HG03442 (cell line): ENCODE measurements at regions not wholly inside any gene's neighbourhood (a gene's known extent, or its start where the extent isn't known, plus 50 kb on each side); places are given as distances from the start of the nearest gene placed in this dataset.
"Not testable (repeated sequence)": the region's sequence is repeated elsewhere in the genome, so short reads cannot be mapped to it uniquely, and the experiment has no call there.

ENCODE experiments used
- ATAC-seq: cut with Tn5 transposase; IDR thresholded peaks from one replicate; pipeline ENCODE4 v1.9.1; 2021; ENCODE audit warnings: mild to moderate bottlenecking, moderate library complexity; ENCODE audit not compliant: unreplicated experiment

- ATAC-seq = no peak
Measured at GRCh38 chr1:4462831-4463484, 191.5 kb upstream of the AJAP1 start.

DNA sequence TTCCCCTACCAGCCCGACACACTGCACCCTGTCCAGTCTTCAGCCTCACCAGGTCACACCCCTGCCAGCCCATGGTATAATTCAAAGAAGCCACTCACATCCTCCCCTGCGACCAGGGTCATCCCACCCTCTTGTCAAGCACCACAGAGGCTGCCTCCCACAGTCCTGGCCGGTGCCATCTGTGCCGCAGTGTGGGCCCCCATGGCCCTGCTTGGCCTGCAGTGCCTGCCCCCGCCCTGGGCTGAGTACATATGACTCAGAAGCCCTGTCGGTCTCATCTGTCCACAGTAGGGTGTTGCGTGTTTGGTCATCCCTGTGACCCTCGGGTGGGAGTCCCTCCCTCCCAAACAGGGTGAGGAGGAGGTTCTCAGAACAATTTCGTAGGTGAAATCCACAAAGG is 190.8 kb upstream of the AJAP1 start:
- ATAC-seq = no peak

- ATAC-seq = no peak
Measured at GRCh38 chr1:4464478-4464877, 189.9 kb upstream of the AJAP1 start.

GRCh38 chr1:4467241-4467640 is 187.2 kb upstream of the AJAP1 start:
- ATAC-seq = no peak

GRCh38 chr1:4468386-4468785 is 186.0 kb upstream of the AJAP1 start:
- no peak for ATAC-seq

GRCh38 chr1:4468804-4469514 is 185.4 kb upstream of the AJAP1 start:
- ATAC-seq = no peak

GRCh38 chr1:4476394-4476793 is 178.0 kb upstream of the AJAP1 start:
- no peak for ATAC-seq

DNA sequence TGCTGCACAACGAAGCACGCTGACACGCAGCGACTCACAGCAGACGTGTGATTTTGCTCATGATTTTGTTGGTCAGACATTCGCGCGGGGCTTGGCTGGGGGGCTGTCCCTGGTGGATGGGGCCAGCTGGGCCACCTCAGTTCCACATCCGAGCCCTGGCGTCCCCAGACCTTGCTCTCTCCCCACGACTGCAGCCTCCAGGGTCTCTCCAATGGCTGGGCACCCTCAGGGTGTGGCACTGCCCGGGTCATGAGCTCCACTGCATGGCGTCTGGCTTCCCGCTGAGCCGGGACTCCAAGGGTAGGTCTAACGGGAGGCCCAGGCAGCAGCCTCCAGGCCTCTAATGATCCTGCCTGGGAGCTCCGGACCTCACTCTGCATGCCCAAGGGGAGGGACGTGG is 173.0 kb upstream of the AJAP1 start:
- ATAC-seq = no peak

DNA sequence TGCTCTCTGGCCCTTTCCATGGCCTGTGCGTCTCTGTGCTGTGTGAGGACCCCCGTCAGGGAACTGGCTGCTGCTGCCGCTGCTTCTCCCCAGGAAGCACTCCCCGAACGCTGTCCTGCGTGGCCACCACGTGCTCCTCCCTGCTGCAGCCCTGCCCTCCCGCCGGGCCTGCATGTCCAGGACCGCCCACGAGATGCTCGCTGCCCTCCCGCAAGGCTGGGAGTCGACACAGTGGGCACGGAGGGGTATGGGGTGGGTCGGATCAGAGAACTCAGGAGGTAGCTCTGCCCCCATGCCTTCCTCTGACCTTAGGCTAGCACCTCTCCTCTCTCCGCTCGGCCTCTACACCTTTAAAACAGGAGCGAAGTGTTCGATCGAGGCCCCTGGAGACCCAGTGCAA is 171.9 kb upstream of the AJAP1 start:
- no peak for ATAC-seq

- no peak for ATAC-seq
Measured at GRCh38 chr1:4483021-4483625, 171.3 kb upstream of the AJAP1 start.

DNA sequence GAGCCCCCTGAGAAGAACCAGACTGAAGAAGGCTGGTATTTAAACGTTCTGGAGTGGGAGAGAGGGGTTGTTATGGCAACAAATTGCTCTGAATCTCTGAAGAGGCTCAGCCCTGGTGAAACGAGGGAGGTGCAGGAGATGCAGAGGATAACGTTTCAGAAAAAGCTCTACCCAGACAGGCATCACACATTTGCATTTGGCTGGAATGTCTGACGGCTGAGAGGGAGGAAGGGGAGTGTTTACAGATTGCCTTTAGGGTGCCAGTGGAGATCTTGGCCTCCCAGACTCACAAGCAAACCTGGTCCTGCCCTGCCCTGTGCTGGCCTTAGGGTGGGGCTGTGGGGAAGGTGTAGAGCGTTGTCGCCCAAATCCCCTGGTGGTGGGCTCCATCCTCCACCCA is 169.0 kb upstream of the AJAP1 start:
- ATAC-seq = no peak

DNA sequence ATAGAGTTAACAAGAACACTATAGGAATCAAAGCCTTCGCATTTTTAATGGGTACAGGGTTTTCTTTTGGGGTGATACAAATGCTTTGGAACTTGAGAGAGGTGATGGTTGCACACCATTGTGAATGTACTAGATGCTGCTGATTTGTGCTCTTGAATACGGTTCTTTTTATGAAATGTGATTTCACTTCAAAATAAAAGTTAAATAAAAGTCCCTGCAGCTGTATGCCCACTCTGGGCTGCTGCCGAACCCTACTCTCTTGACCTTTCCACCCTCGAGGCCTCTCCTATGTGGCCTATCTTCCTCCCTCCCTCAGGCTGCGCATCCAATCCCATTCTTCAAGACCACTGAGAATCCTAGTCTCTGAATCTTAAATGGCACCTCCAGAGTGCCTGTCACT is 168.5 kb upstream of the AJAP1 start:
- no peak for ATAC-seq

DNA sequence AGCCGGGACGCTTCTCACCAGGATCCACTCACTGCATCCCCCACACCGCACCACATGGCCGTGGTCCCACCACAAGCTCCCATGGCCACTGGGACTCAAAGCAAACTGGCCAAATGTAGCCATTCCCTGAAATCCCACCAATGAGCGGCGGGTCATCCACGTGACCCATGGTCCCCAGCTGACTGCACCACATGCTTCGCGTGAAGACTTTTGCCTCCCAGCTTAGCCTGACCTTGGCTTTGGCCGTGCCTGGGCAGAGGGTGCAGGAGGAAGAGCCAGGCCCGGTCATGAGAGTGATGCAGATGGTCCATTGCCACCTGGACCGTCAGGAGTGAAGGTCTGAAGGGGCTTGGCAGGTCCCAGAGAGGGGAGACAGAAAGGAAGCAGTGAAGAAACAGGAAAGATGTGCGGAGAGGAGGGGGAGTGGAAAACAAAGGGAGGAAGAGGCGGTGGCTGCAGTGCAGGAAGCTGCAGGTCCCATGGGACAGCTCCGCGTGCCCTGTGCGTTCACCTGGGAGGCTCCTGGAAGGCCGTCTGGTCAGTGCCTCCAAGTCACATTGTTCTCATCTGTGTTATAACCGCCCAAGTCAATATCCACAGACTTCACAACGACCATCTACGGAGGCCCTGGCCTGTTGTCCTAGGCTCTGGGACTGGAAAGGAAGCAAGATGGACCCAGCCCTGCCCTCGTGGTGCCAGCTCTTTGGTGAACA is 167.8 kb upstream of the AJAP1 start:
- no peak for ATAC-seq

DNA sequence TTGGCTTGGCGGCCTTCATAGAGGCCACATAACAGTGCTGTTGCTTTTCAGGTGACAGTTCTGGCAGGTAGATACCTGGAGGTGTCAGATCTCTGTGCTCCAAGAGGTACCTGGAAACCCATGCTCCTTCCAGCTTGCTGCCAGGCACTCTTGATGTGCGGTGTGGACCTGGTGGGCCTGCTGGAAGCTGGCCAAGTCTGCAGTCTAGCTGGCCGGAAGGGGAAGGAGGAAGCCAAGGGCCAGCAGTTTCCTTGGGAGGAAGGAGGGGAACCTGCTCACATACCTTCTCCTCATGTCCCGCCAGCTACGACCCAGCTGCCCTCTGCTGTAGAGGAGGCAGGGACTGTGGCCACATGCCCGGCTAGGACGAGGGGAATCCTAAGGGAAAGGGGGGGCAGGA is 166.4 kb upstream of the AJAP1 start:
- ATAC-seq = no peak

DNA sequence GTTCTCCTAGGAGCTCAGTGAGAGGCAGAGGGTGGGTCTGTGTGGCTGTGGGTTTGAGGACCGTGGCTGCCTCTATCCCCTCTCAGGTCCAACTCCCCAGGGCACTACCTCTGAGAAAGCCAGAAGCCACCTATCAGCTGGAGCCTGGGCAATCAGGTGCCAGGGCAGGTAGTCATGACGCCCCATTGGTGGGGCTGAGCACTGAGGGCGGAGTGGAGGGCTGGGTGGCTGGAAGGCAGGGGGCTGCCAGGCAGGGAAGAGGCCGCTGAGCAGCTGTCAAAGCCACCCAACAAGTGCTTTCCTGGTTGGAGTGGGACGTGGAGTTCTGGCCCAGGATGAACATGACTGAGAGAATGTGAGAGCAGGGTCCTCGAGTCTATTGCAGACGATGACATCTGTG is 164.9 kb upstream of the AJAP1 start:
- ATAC-seq = no peak

DNA sequence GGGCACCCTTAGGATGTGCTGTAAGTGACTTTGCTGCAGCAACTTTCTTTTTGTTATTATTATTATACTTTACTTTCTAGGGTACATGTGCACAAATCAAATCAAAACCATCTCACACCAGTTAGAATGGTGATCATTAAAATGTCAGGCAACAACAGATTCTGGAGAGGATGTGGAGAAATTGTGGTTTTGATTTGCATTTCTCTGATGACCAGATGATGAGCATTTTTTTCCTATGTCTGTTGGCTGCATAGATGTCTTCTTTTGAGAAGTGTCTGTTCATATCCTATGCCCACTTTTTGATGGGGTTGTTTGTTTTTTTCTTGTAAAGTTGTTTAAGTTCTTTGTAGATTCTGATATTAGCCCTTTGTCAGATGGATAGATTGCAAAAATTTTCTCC is 164.4 kb upstream of the AJAP1 start:
- not testable (repeated sequence) for ATAC-seq

DNA sequence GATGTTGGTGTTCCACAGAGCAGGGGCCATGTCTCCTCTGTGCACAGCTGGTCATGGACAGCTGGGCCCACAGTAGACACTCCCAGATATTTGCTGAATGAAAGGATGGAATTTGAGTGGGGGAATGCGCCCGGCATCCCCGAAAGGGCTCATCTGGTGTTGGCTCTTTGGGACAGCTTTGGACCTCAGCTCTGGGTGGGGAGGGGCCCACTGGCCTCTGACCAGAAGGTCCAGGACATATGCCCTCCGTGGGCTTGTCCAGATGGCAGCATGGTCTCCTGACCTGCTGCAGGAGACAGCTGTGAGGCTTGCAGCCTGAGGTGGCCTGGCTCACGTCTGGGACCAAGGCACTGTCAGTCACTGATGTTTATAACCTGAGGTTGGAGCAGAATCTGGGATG is 160.4 kb upstream of the AJAP1 start:
- ATAC-seq = no peak

DNA sequence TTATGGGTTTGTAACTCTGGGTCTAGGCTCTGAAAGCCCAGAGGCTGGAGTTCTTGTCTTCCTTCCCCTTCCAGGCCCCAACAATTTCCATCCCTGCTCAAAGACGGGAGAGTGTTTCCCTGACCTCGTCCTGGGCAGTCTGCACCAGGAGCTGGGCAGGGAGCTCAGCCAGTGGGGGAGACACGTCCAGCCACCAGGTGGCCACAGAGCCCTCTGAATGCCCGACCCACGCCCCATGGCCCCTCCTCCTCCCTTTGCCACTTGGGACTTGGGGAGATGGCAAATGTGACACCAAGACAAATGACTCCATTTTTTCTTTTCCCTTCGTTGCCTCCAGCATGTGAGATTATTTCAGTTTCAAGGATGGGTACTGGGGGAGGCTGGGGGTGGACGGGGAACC is 159.9 kb upstream of the AJAP1 start:
- ATAC-seq = no peak

- no peak for ATAC-seq
Measured at GRCh38 chr1:4495809-4496208, 158.6 kb upstream of the AJAP1 start.

DNA sequence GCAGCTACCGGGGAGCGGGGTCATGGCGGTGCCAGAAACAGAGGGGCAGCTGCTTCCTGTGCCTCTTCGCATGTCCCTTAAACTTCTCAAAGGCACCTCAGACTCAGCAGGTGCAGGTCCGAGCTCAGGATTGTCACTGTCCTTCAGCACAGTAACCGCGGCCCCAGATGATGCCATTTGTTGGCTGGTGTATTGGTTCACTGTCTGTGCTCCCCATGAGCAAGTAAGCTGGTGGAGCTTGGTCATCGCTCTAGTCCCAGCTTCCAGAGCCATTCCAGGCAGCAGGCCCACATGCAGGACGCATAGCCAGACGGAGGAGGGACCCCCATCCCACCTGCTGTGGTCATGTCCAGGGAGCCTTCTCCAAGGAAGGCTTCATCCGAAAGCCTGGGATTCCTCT is 154.0 kb upstream of the AJAP1 start:
- ATAC-seq = no peak

GRCh38 chr1:4506591-4506990 is 147.8 kb upstream of the AJAP1 start:
- ATAC-seq = no peak

- ATAC-seq = no peak
Measured at GRCh38 chr1:4509206-4509605, 145.2 kb upstream of the AJAP1 start.
